Keratinocyte (primary cell): ENCODE measurements at regions not wholly inside any gene's neighbourhood (a gene's known extent, or its start where the extent isn't known, plus 50 kb on each side); places are given as distances from the start of the nearest gene placed in this dataset.

Experiments used
- DNase-seq: peaks from one replicate; pipeline ENCODE4 v3.0.0-alpha.2; 2011; ENCODE audit warnings: low read depth, missing footprints, low spot score
- FAIRE-seq: peaks from 2 replicates; lab custom pipeline; 2011; peaks lifted over from hg19 to GRCh38; lab: Jason Lieb, UNC
- H2AFZ ChIP-seq: 2 replicates; pipeline ENCODE4 v1.6.0; 2012; ENCODE audit warnings: low read length, control low read depth, inconsistent platforms; ENCODE audit not compliant: control insufficient read depth
- H3K27ac ChIP-seq: 2 replicates; pipeline ENCODE4 v1.5.1; 2011; ENCODE audit warnings: low read length; ENCODE audit not compliant: control insufficient read depth, insufficient read depth
- H3K27me3 ChIP-seq: 3 replicates; pipeline ENCODE4 v1.6.0; 2011; ENCODE audit warnings: low read length; ENCODE audit not compliant: control insufficient read depth, insufficient read depth; ENCODE audit errors: extremely low read depth
- H3K36me3 ChIP-seq, 2 experiments: 2 replicates in 1 of 2; 3 replicates in 1 of 2; pipeline ENCODE4 v1.5.1; 2011; ENCODE audit warnings: low read length in 2 of 2, mild to moderate bottlenecking in 1 of 2; ENCODE audit not compliant: control insufficient read depth in 2 of 2, insufficient read depth in 2 of 2; ENCODE audit errors: extremely low read depth in 1 of 2
- H3K4me1 ChIP-seq: 3 replicates; pipeline ENCODE4 v1.5.1; 2011; ENCODE audit warnings: low read length; ENCODE audit not compliant: control insufficient read depth, insufficient read depth; ENCODE audit errors: extremely low read depth
- H3K4me2 ChIP-seq: 3 replicates; pipeline ENCODE4 v1.6.0; 2011; ENCODE audit warnings: low read depth, low read length; ENCODE audit not compliant: control insufficient read depth, insufficient read depth; ENCODE audit errors: extremely low read depth
- H3K4me3 ChIP-seq, 3 experiments: fragments of 200-600 bp in 1 of 3; sonication (generic) in 1 of 3; 2 replicates in 2 of 3; 3 replicates in 1 of 3; pipeline ENCODE4 v1.5.1; 2011 to 2016; ENCODE audit warnings: low read length in 3 of 3, mild to moderate bottlenecking in 3 of 3, control low read depth in 2 of 3, inconsistent platforms in 1 of 3, low read depth in 1 of 3, mixed read lengths in 1 of 3, mixed run types in 1 of 3, moderate library complexity in 1 of 3; ENCODE audit not compliant: control insufficient read depth in 2 of 3, insufficient read depth in 2 of 3; ENCODE audit errors: extremely low read depth in 1 of 3
- H3K79me2 ChIP-seq: 2 replicates; pipeline ENCODE4 v1.6.0; 2012; ENCODE audit warnings: low read length; ENCODE audit not compliant: control insufficient read depth, insufficient read depth
- H3K9ac ChIP-seq: 3 replicates; pipeline ENCODE4 v1.6.0; 2011; ENCODE audit warnings: low read length; ENCODE audit not compliant: control insufficient read depth, insufficient read depth; ENCODE audit errors: extremely low read depth
- H3K9me1 ChIP-seq: 3 replicates; pipeline ENCODE4 v1.6.0; 2011; ENCODE audit warnings: low read length; ENCODE audit not compliant: control insufficient read depth, insufficient read depth; ENCODE audit errors: extremely low read depth
- H3K9me3 ChIP-seq: 2 replicates; pipeline ENCODE4 v1.5.1; 2012; ENCODE audit warnings: low read depth, low read length; ENCODE audit not compliant: control insufficient read depth
- H4K20me1 ChIP-seq: 3 replicates; pipeline ENCODE4 v1.6.0; 2011; ENCODE audit warnings: low read length; ENCODE audit not compliant: control insufficient read depth, insufficient read depth; ENCODE audit errors: extremely low read depth
- EZH2 ChIP-seq: IDR thresholded peaks from one replicate; pipeline ENCODE4 v1.6.1; 2012; ENCODE audit warnings: inconsistent platforms, mild to moderate bottlenecking, low read length, moderate library complexity
- dilution Hi-C: fragments of 300-500 bp; cut with MboI; formaldehyde crosslinking; loops from one replicate; pipeline ENCODE4 v1.7.0; 2020; ENCODE audit warnings: low sequenced_read_pairs; ENCODE audit not compliant: extremely low pct_ligation_motif_present
- TF ChIP-seq, protein P1 (sequence below), 3 experiments: IDR thresholded peaks in 1 of 3; conservative IDR thresholded peaks in 1 of 3; optimal IDR thresholded peaks in 1 of 3; 2 replicates in 2 of 3; 3 replicates in 1 of 3; pipeline versions ENCODE3 to v1.5.1; 2011; ENCODE audit warnings: low read length in 3 of 3, mild to moderate bottlenecking in 3 of 3, moderate library complexity in 2 of 3, control low read depth in 1 of 3, inconsistent platforms in 1 of 3; ENCODE audit not compliant: insufficient read depth in 2 of 3; ENCODE audit errors: extremely low read depth in 1 of 3

- Histone ChIP-seq H3K9ac (no peak overlapping the region), H4K20me1 (no peaks in the 10 kb centered on the region), H3K4me3 (no peak overlapping the region), H2AFZ (no peak overlapping the region), H3K36me3 (no peaks in the 10 kb centered on the region), H3K9me1 (no peaks in the 10 kb centered on the region), H3K4me1 (peaks cover 6% of the 10 kb centered on the region), H3K9me3 (no peaks in the 10 kb centered on the region), H3K4me2 (no peak overlapping the region), H3K79me2 (no peaks in the 10 kb centered on the region), H3K27ac (no peak overlapping the region), H3K27me3 (no peaks in the 10 kb centered on the region)
- FAIRE-seq (no peak), DNase-seq (no peak)
- dilution Hi-C loops, result no loop called here
- TF ChIP-seq, protein P1, sequence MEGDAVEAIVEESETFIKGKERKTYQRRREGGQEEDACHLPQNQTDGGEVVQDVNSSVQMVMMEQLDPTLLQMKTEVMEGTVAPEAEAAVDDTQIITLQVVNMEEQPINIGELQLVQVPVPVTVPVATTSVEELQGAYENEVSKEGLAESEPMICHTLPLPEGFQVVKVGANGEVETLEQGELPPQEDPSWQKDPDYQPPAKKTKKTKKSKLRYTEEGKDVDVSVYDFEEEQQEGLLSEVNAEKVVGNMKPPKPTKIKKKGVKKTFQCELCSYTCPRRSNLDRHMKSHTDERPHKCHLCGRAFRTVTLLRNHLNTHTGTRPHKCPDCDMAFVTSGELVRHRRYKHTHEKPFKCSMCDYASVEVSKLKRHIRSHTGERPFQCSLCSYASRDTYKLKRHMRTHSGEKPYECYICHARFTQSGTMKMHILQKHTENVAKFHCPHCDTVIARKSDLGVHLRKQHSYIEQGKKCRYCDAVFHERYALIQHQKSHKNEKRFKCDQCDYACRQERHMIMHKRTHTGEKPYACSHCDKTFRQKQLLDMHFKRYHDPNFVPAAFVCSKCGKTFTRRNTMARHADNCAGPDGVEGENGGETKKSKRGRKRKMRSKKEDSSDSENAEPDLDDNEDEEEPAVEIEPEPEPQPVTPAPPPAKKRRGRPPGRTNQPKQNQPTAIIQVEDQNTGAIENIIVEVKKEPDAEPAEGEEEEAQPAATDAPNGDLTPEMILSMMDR (optimal IDR thresholded peaks at IDR 0.05 in 1 of 3, IDR thresholded peaks at IDR 0.05 in 1 of 3, conservative IDR thresholded peaks at IDR 0.05 in 1 of 3; ENCODE audit: extremely low read depth in 1 of 3, insufficient read depth in 2 of 3, low read length in 3 of 3), result no peak
- no peak for TF ChIP-seq EZH2
These were observed 52.6 kb upstream of the PPARGC1A start for GRCh38 chr4:23942471-23942870.
